Vagina (tissue), 2 donors: ENCODE measurements at regions not wholly inside any gene's neighbourhood (a gene's known extent, or its start where the extent isn't known, plus 50 kb on each side); places are given as distances from the start of the nearest gene placed in this dataset.

Source experiments
- POLR2A ChIP-seq, 2 donors: fragments of 450-650 bp; IDR thresholded peaks; one replicate each; pipeline ENCODE4 v1.6.1; 2017; ENCODE audit warnings: antibody characterized with exemption in 2 of 2, mild to moderate bottlenecking in 2 of 2, moderate library complexity in 2 of 2
- POLR2AphosphoS5 ChIP-seq, 2 donors: sonication (generic); formaldehyde crosslinking; IDR thresholded peaks; one replicate each; pipeline ENCODE4 v1.9.0; 2017; ENCODE audit warnings: antibody characterized with exemption in 2 of 2, mild to moderate bottlenecking in 2 of 2, low read depth in 1 of 2; ENCODE audit not compliant: insufficient read depth in 1 of 2

DNA sequence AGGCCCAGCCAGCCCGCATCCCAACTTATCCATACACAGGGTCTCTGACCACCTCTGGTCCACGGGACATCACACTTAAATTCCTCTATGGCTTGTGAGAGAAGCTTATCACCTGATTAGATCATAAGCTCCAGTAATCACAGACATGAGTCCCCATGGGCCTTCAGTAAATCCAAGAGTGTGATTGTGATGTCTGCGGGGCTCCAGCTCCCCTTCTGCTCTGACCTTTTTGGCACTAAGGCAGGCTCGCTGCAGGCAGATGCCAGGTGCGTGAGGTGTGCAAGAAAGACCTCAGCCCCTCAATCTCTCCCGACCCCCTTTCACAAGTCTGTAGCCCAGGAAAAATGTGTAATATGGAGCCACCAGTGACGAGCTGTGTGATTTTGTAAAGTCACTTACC is 127.6 kb upstream of the DUSP22 start:
- TF ChIP-seq POLR2A (IDR thresholded peaks at IDR 0.05), result no peak
- TF ChIP-seq POLR2AphosphoS5 (IDR thresholded peaks at IDR 0.05; ENCODE audit: insufficient read depth in 1 of 2, low read depth in 1 of 2), result no peak
